Uterus (tissue), 2 donors: ENCODE measurements at regions not wholly inside any gene's neighbourhood (a gene's known extent, or its start where the extent isn't known, plus 50 kb on each side); places are given as distances from the start of the nearest gene placed in this dataset.

Experiments
- POLR2A ChIP-seq, 2 donors: fragments of 450-650 bp; IDR thresholded peaks; one replicate each; pipeline ENCODE4 v1.6.1; 2016; ENCODE audit warnings: antibody characterized with exemption in 2 of 2, mild to moderate bottlenecking in 1 of 2, moderate library complexity in 1 of 2
- TF ChIP-seq, protein P1 (sequence below), 4 experiments: fragments of 200-600 bp in 2 of 4; fragments of 450-650 bp in 2 of 4; sonication (generic) in 2 of 4; IDR thresholded peaks; one replicate each; pipeline ENCODE4 v1.5.1; 2016 to 2019; ENCODE audit warnings: antibody characterized with exemption in 4 of 4, mild to moderate bottlenecking in 2 of 4, moderate library complexity in 1 of 4

- TF ChIP-seq, protein P1, sequence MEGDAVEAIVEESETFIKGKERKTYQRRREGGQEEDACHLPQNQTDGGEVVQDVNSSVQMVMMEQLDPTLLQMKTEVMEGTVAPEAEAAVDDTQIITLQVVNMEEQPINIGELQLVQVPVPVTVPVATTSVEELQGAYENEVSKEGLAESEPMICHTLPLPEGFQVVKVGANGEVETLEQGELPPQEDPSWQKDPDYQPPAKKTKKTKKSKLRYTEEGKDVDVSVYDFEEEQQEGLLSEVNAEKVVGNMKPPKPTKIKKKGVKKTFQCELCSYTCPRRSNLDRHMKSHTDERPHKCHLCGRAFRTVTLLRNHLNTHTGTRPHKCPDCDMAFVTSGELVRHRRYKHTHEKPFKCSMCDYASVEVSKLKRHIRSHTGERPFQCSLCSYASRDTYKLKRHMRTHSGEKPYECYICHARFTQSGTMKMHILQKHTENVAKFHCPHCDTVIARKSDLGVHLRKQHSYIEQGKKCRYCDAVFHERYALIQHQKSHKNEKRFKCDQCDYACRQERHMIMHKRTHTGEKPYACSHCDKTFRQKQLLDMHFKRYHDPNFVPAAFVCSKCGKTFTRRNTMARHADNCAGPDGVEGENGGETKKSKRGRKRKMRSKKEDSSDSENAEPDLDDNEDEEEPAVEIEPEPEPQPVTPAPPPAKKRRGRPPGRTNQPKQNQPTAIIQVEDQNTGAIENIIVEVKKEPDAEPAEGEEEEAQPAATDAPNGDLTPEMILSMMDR (IDR thresholded peaks at IDR 0.05) = no peak
- TF ChIP-seq POLR2A (IDR thresholded peaks at IDR 0.05) = no peak
Measured at GRCh38 chr10:2985729-2986232, 81.6 kb upstream of the PFKP start.
